ENCODE measurements at regions not wholly inside any gene's neighbourhood (a gene's known extent, or its start where the extent isn't known, plus 50 kb on each side); places are given as distances from the start of the nearest gene placed in this dataset.
A peak's percentile ranks its signal among the peaks of the same experiment; 100 is the strongest.

DNA sequence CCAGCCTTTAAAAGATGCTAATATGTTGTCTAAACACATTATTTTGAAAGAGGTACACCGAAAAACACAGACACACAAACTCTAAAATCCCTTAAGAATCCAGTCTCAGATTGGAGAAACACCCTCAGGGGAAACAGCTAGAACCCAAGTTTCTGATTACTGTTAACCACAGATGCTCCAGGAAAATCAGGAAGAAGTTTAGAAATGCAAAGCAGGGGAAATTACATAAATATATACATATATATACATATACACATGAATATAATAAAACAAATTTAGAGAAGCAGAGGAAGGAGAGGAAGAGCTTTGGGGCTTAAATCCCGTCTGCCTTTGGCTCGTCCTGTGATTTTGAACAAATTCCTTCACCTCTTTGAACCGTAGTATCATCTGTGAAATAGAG, 73.2 kb upstream of the KLF4 start:
- Histone ChIP-seq H3K4me1 (ENCODE audit: insufficient read depth) (no peaks in the 10 kb centered on the region), H3K36me3 (ENCODE audit: insufficient read depth) (no peaks in the 10 kb centered on the region), H2AFZ (0 out of 2 replicates have a peak overlapping the region, but pooled peaks have one; percentile 59), H3K27me3 (ENCODE audit: insufficient read depth) (no peaks in the 10 kb centered on the region), H3K4me2 (no peak overlapping the region), H3K27ac (ENCODE audit: low read depth) (no peak overlapping the region), H3F3A (replicated peaks; ENCODE audit: low read depth) (no peaks in the 10 kb centered on the region), H3K9me2 (ENCODE audit: insufficient read depth) (no peaks in the 10 kb centered on the region), H4K20me1 (replicated peaks; ENCODE audit: insufficient read depth) (no peaks in the 10 kb centered on the region), H3K79me2 (replicated peaks; ENCODE audit: insufficient read depth) (no peaks in the 10 kb centered on the region), H3K4me3 (no peak overlapping the region)
- Mint-ChIP-seq H3K4me1 (no peaks in the 10 kb centered on the region), H3K36me3 (ENCODE audit: low read depth) (no peaks in the 10 kb centered on the region), H3K27me3 (ENCODE audit: insufficient read depth, low read depth, poor library complexity) (no peaks in the 10 kb centered on the region), H3K27ac (no peak overlapping the region), H3K9me3 (no peaks in the 10 kb centered on the region), H3K4me3 (no peak overlapping the region)
- TF ChIP-seq EZH2phosphoT487 (IDR thresholded peaks at IDR 0.05; ENCODE audit: unreplicated experiment) (no peak), ZNF114 (CRISPR knock-in tag; IDR thresholded peaks at IDR 0.05) (no peak), ZNF462 (CRISPR knock-in tag; IDR thresholded peaks at IDR 0.05) (no peak), ETS1 (IDR thresholded peaks at IDR 0.05) (no peak), JUNB (IDR thresholded peaks at IDR 0.05; ENCODE audit: unreplicated experiment) (no peak), ZNF331 (CRISPR knock-in tag; IDR thresholded peaks at IDR 0.05; ENCODE audit: low read depth) (no peak), STAT1 (IDR thresholded peaks at IDR 0.05; ENCODE audit: unreplicated experiment) (no peak), EZH2 (IDR thresholded peaks at IDR 0.05; ENCODE audit: low read depth, unreplicated experiment) (no peak), NANOG (IDR thresholded peaks at IDR 0.05; ENCODE audit: borderline replicate concordance) (no peak), POLR2AphosphoS5 (IDR thresholded peaks at IDR 0.05; ENCODE audit: low read depth) (no peak), REST (IDR thresholded peaks at IDR 0.05; ENCODE audit: unreplicated experiment) (no peak), CREB1 (CRISPR knock-in tag; IDR thresholded peaks at IDR 0.05; ENCODE audit: low read depth) (no peak)
- TF ChIP-seq, protein P1, sequence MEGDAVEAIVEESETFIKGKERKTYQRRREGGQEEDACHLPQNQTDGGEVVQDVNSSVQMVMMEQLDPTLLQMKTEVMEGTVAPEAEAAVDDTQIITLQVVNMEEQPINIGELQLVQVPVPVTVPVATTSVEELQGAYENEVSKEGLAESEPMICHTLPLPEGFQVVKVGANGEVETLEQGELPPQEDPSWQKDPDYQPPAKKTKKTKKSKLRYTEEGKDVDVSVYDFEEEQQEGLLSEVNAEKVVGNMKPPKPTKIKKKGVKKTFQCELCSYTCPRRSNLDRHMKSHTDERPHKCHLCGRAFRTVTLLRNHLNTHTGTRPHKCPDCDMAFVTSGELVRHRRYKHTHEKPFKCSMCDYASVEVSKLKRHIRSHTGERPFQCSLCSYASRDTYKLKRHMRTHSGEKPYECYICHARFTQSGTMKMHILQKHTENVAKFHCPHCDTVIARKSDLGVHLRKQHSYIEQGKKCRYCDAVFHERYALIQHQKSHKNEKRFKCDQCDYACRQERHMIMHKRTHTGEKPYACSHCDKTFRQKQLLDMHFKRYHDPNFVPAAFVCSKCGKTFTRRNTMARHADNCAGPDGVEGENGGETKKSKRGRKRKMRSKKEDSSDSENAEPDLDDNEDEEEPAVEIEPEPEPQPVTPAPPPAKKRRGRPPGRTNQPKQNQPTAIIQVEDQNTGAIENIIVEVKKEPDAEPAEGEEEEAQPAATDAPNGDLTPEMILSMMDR (conservative IDR thresholded peaks at IDR 0.05; ENCODE audit: low read depth in 2 of 2): no peak
- no peak for DNase-seq (ENCODE audit: low spot score)
- no peak for ATAC-seq

Data from GM23338 (cell line).